Liver (tissue), 3 donors: ENCODE measurements at regions not wholly inside any gene's neighbourhood (a gene's known extent, or its start where the extent isn't known, plus 50 kb on each side); places are given as distances from the start of the nearest gene placed in this dataset.

ENCODE experiments used
- EGR1 ChIP-seq, 2 donors: IDR thresholded peaks; 2 replicates each; pipeline ENCODE4 v1.6.1; 2016 to 2018; ENCODE audit warnings: antibody characterized with exemption in 2 of 2, low read depth in 2 of 2
- FOXA2 ChIP-seq: IDR thresholded peaks from 2 replicates; pipeline ENCODE4 v1.6.1; 2016; ENCODE audit warnings: antibody characterized with exemption
- JUND ChIP-seq, 2 donors: IDR thresholded peaks; 2 replicates each; pipeline ENCODE4 v1.6.1; 2016; ENCODE audit warnings: antibody characterized with exemption in 2 of 2
- NR2F2 ChIP-seq: IDR thresholded peaks from 2 replicates; pipeline ENCODE4 v1.6.1; 2016; ENCODE audit warnings: antibody characterized with exemption
- RAD21 ChIP-seq, 2 donors: IDR thresholded peaks; 2 replicates each; pipeline ENCODE4 v1.6.1; 2016; ENCODE audit warnings: antibody characterized with exemption in 2 of 2, mild to moderate bottlenecking in 2 of 2
- SP1 ChIP-seq: IDR thresholded peaks from 2 replicates; pipeline ENCODE4 v1.6.1; 2018; ENCODE audit warnings: antibody characterized with exemption, mild to moderate bottlenecking
- TAF1 ChIP-seq: conservative IDR thresholded peaks from 2 replicates; pipeline ENCODE4 v1.6.1; 2016; ENCODE audit warnings: antibody characterized with exemption, mild to moderate bottlenecking
- YY1 ChIP-seq: IDR thresholded peaks from 2 replicates; pipeline ENCODE4 v1.6.1; 2016; ENCODE audit warnings: antibody characterized with exemption, mild to moderate bottlenecking
- TF ChIP-seq, protein P1 (sequence below): fragments of 150-350 bp; IDR thresholded peaks from 2 replicates; pipeline ENCODE4 v1.5.1; 2017; ENCODE audit warnings: improper control_type of control experiment, low read depth, low read length; ENCODE audit not compliant: missing input control
- TF ChIP-seq, protein P2 (sequence below): IDR thresholded peaks from 2 replicates; pipeline ENCODE4 v1.6.1; 2016; ENCODE audit warnings: antibody characterized with exemption, mild to moderate bottlenecking
- TF ChIP-seq, protein P3 (sequence below): IDR thresholded peaks from 2 replicates; pipeline ENCODE4 v1.6.1; 2016; ENCODE audit warnings: antibody characterized with exemption
- TF ChIP-seq, protein P4 (sequence below): IDR thresholded peaks from 2 replicates; pipeline ENCODE4 v1.6.1; 2016; ENCODE audit warnings: antibody characterized with exemption
- TF ChIP-seq, protein P5 (sequence below): IDR thresholded peaks from 2 replicates; pipeline ENCODE4 v1.6.1; 2016; ENCODE audit warnings: antibody characterized with exemption
- donor health status: healthy.
- donor health status: healthy.

DNA sequence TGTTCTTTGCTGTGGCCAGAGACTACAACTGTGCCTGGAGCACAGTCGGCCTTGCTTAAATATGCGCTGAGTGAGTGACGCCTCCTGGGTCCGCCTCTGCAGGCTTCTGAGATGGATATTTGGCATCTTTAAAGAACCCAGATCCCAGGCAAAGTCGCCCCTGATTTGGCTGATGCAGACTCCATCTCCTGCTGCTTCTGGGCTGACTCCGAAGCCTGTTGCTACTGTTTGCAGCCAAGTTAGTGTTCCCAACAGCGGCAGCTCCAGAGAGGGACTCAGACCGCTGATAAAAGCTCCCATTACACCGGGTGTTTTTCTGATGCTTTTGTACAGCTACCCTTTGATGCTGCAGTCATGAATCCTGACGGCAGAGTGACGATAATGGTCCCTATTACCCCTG is 83.0 kb upstream of the SULF2 start:
- TF ChIP-seq, protein P1, sequence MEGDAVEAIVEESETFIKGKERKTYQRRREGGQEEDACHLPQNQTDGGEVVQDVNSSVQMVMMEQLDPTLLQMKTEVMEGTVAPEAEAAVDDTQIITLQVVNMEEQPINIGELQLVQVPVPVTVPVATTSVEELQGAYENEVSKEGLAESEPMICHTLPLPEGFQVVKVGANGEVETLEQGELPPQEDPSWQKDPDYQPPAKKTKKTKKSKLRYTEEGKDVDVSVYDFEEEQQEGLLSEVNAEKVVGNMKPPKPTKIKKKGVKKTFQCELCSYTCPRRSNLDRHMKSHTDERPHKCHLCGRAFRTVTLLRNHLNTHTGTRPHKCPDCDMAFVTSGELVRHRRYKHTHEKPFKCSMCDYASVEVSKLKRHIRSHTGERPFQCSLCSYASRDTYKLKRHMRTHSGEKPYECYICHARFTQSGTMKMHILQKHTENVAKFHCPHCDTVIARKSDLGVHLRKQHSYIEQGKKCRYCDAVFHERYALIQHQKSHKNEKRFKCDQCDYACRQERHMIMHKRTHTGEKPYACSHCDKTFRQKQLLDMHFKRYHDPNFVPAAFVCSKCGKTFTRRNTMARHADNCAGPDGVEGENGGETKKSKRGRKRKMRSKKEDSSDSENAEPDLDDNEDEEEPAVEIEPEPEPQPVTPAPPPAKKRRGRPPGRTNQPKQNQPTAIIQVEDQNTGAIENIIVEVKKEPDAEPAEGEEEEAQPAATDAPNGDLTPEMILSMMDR = no peak
- no peak for TF ChIP-seq TAF1
- no peak for TF ChIP-seq SP1
- no peak for TF ChIP-seq RAD21 (IDR thresholded peaks at IDR 0.05)
- no peak for TF ChIP-seq JUND (IDR thresholded peaks at IDR 0.05)
- TF ChIP-seq NR2F2 = no peak
- TF ChIP-seq EGR1 (IDR thresholded peaks at IDR 0.05; ENCODE audit: low read depth in 2 of 2) = no peak
- TF ChIP-seq, protein P2, sequence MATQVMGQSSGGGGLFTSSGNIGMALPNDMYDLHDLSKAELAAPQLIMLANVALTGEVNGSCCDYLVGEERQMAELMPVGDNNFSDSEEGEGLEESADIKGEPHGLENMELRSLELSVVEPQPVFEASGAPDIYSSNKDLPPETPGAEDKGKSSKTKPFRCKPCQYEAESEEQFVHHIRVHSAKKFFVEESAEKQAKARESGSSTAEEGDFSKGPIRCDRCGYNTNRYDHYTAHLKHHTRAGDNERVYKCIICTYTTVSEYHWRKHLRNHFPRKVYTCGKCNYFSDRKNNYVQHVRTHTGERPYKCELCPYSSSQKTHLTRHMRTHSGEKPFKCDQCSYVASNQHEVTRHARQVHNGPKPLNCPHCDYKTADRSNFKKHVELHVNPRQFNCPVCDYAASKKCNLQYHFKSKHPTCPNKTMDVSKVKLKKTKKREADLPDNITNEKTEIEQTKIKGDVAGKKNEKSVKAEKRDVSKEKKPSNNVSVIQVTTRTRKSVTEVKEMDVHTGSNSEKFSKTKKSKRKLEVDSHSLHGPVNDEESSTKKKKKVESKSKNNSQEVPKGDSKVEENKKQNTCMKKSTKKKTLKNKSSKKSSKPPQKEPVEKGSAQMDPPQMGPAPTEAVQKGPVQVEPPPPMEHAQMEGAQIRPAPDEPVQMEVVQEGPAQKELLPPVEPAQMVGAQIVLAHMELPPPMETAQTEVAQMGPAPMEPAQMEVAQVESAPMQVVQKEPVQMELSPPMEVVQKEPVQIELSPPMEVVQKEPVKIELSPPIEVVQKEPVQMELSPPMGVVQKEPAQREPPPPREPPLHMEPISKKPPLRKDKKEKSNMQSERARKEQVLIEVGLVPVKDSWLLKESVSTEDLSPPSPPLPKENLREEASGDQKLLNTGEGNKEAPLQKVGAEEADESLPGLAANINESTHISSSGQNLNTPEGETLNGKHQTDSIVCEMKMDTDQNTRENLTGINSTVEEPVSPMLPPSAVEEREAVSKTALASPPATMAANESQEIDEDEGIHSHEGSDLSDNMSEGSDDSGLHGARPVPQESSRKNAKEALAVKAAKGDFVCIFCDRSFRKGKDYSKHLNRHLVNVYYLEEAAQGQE = no peak
- TF ChIP-seq, protein P3, sequence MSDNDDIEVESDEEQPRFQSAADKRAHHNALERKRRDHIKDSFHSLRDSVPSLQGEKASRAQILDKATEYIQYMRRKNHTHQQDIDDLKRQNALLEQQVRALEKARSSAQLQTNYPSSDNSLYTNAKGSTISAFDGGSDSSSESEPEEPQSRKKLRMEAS = no peak
- TF ChIP-seq YY1 = no peak
- TF ChIP-seq, protein P4, sequence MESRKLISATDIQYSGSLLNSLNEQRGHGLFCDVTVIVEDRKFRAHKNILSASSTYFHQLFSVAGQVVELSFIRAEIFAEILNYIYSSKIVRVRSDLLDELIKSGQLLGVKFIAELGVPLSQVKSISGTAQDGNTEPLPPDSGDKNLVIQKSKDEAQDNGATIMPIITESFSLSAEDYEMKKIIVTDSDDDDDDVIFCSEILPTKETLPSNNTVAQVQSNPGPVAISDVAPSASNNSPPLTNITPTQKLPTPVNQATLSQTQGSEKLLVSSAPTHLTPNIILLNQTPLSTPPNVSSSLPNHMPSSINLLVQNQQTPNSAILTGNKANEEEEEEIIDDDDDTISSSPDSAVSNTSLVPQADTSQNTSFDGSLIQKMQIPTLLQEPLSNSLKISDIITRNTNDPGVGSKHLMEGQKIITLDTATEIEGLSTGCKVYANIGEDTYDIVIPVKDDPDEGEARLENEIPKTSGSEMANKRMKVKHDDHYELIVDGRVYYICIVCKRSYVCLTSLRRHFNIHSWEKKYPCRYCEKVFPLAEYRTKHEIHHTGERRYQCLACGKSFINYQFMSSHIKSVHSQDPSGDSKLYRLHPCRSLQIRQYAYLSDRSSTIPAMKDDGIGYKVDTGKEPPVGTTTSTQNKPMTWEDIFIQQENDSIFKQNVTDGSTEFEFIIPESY = no peak
- TF ChIP-seq, protein P5, sequence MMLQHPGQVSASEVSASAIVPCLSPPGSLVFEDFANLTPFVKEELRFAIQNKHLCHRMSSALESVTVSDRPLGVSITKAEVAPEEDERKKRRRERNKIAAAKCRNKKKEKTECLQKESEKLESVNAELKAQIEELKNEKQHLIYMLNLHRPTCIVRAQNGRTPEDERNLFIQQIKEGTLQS = no peak
- no peak for TF ChIP-seq FOXA2
